DOHH2 (cell line): ENCODE measurements at regions not wholly inside any gene's neighbourhood (a gene's known extent, or its start where the extent isn't known, plus 50 kb on each side); places are given as distances from the start of the nearest gene placed in this dataset.

Experiments
- CTCF ChIP-seq: fragments of 200-600 bp; sonication (generic); IDR thresholded peaks from one replicate; pipeline ENCODE4 v1.5.1; 2014; ENCODE audit warnings: antibody characterized with exemption, mild to moderate bottlenecking, low read depth, low read length; ENCODE audit not compliant: poor library complexity, severe bottlenecking
- EZH2phosphoT487 ChIP-seq: fragments of 200-600 bp; sonication (generic); IDR thresholded peaks from 2 replicates; pipeline ENCODE4 v1.6.1; 2017; ENCODE audit warnings: borderline replicate concordance, mild to moderate bottlenecking, antibody characterized with exemption, low read length, moderate library complexity, mixed read lengths

- TF ChIP-seq CTCF (no peak), EZH2phosphoT487 (no peak)
Measured at GRCh38 chr10:57952741-57953140, 315.0 kb downstream of the IPMK start.
